T1000 (cell line): ENCODE measurements at regions not wholly inside any gene's neighbourhood (a gene's known extent, or its start where the extent isn't known, plus 50 kb on each side); places are given as distances from the start of the nearest gene placed in this dataset.
"Not testable (repeated sequence)": the region's sequence is repeated elsewhere in the genome, so short reads cannot be mapped to it uniquely, and the experiment has no call there.

Experiments
- DNase-seq: peaks from one replicate; lab custom pipeline; 2025; ENCODE audit warnings: mixed read lengths; lab: John Stamatoyannopoulos, UW

DNA sequence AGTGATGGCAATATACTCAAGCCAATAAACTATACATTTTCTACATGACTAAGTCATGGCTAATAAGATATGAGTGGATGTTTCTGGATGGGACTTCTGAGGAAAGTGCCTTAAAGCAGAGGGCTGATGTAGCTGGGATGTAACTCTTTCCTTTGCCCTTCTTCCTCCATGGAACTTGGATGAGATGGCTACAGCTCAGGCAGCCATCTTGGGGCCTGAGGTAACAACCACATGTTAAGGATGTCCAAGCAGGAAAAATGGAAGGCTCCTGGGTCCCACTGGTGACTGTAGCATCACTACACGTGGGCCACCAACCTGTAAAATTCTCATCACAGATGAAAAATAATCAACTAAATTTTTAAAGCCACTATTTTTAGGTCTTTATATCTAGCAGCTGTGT lies 54.4 kb upstream of the GRIP1 start:
- DNase-seq: no peak

DNA sequence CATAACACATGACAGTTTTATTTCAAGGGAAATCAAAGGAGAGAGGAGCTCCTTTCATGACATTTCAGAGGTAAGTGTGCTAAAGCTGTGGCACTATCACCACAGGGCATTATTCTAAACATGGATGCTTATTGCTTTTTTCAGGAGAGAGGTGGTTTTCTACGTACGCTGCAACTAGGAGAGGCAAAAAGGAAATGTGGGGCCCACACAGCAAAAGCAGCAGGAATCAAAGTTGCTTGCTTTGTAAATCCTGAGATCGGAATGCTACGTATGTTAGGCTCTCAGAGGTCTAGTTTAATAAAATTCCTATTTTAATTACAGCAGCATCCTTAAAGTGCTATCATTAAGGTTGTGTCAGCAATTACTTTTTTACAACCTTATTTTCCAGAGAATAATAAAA lies 55.0 kb upstream of the GRIP1 start:
- DNase-seq: no peak

- no peak for DNase-seq
Observed at GRCh38 chr12:66735275-66735674, 56.4 kb upstream of the GRIP1 start.

- no peak for DNase-seq
Observed at GRCh38 chr12:66736931-66737330, 58.1 kb upstream of the GRIP1 start.

GRCh38 chr12:66739266-66739665 lies 60.4 kb upstream of the GRIP1 start:
- no peak for DNase-seq

DNA sequence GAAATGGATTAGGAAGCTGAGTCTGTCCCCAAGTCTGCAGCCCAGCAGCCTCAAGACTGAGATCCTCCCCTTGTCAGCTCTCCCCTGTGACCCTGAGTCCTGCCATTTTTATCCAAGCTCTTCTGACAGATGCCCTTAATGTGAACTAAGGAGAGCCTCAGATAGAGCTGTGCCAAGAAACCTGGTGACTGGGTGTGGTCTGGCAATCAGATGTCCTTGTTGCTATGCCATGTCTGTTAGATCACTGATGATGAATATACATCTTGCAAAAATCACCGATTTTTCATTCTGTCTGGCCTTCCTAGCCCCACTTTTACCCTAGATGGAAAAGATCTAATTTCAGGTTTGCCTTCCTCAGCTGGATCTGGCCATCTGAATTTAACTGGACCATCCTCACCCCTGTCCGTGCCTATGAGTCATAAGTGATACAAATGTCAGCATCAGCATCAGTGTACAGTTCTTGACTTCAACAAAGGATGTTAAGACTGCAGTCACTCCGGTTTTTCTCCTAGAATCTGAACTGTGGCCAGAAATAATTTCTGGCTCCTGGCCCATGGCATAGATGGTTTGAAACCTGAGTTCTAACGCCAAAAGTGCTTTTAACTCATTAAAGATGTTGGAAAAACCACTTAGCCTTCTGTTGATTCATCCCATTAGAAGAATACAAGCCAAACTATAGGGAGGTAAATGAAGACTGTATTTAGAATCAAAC lies 61.2 kb upstream of the GRIP1 start:
- DNase-seq: no peak

DNA sequence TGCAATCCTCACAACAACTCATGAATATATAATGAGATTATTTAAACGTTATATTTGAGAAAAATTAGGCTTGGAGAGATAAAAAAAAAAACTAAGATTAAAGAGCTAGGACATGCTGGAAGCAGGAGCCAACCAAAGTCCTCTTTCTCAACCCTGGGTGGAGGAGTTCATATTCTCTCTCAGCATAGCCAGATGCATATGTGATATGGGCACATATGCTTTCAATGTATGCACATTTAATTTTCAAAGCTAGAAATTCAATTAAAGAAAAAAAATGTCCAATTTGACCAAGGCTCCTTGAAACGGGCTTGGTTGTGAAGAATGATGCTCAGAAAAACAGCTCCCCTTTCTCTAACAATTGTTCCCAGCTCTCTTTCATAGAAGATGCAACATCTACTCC lies 61.9 kb upstream of the GRIP1 start:
- no peak for DNase-seq

- no peak for DNase-seq
Observed at GRCh38 chr12:66741919-66742318, 63.0 kb upstream of the GRIP1 start.

GRCh38 chr12:66742508-66743367 lies 63.9 kb upstream of the GRIP1 start:
- no peak for DNase-seq

DNA sequence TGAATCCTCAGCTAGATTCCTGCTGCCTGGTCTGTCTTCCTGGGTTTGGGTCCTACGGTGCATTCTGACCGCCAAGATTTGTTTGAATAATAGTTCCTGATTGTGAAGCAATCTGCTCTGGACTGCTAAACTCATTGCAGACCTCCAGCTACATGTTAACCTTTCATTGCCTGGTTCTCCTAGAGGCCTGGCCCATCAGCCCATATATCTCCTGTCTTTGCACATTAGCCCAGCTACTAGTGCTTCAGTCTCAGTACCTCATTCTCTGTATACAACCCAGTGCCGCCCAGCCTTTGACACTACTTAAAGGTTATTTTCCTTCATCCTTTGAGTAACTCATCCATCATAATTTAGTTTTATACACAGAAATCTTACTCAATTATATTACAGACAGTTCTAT lies 65.6 kb upstream of the GRIP1 start:
- no peak for DNase-seq

- DNase-seq: no peak
Observed at GRCh38 chr12:66744956-66745383, 66.1 kb upstream of the GRIP1 start.

DNA sequence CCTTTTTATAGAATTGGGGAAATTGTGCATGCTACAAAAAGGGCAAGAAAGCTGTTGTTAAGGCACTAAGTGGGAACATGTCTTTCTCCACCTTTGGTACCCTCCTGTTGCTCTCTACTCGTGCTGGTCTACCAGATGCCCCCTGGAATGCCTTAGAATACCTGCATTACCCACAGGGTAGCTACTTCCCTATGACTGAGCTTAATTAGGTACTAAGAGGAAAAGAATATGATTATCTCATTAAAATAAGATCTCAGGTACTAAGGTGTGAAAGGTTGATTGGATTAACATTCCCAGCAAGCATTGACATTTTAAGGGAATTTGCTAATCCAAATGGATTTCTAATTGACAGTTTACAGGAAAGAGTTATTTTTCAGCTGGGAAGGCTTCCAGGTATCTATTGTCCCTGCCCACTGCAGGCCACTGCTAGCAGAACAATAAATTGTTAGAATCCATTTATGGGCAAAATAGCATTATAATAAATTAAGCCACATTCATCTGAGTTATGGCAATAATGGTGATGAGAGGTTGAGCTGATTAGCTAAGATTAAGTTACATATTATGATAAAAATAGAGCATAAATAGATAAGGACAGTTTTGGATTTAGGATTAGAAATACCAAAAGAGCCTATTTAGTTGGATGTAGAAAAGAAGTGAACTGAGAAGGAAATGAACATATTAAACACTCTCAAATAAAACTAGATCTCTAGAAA lies 67.8 kb upstream of the GRIP1 start:
- DNase-seq: no peak

GRCh38 chr12:66751432-66752113 lies 72.7 kb upstream of the GRIP1 start:
- no peak for DNase-seq

- DNase-seq: no peak
Observed at GRCh38 chr12:66753810-66754209, 74.9 kb upstream of the GRIP1 start.

DNA sequence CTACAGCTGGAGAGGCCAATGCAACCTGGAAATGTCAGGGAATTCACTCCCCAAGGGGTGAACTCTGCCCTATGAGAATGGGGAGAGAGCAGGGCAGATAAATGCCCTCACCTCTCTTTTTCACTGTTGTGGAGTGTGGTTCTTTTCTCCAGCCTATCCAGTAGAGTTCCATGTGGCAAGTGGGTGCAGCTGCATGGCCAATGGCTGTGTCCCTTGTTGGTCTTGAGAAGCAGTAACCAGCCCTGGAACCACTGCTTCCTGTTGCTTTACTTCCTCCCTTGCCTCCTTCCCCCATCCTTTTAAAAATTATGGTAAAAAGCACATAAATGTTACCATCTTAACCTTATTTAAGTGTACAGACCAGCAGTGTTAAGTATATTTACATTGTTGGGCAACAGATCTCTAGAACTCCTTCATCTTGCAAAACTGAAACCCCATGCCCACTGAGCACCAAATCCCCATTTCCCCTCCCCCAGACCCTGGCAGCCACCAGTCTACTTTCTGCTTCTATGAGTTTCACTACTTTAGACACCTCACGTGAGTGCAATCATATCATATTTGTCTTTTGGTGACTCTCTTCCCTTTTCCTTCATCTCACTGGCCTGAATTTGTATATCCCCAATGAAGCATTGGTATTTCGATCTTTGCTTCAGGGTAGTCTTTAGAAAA lies 77.0 kb upstream of the GRIP1 start:
- DNase-seq: no peak

GRCh38 chr12:66756631-66757030 lies 77.8 kb upstream of the GRIP1 start:
- no peak for DNase-seq

DNA sequence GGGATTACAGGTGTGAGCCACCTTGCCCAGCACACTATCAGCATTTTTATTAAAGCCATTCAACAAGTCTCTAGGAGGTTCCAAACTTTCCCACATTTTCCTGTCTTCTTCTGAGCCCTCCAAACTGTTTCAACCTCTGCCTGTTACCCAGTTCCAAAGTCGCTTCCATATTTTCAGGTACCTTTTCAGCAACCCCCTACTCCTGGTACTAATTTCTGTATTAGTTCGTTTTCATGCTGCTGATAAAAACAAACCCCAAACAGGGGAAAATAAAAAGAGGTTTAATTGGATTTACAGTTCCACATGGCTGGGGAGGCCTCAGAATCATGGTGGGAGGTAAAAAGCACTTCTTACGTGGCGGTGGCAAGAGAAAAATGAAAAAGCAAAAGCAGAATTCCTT lies 81.2 kb upstream of the GRIP1 start:
- DNase-seq: not testable (repeated sequence)

DNA sequence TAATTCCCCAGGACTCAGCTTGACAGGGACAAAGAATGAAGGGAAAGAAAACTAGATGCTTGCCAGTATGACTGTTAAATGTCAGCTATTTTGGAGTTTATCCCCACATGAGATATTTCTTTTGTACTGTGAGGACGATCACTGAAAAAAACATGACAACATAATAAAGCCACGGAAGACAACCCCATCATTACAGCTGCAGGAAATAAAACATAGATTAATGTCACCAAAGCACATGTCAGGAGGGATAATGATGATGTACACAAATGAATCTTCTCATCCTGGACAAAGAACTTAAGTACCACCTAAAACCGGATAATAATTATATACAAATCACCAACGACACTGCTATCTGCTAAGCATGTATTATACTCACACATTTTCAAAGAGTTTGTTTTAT lies 84.6 kb upstream of the GRIP1 start:
- no peak for DNase-seq

DNA sequence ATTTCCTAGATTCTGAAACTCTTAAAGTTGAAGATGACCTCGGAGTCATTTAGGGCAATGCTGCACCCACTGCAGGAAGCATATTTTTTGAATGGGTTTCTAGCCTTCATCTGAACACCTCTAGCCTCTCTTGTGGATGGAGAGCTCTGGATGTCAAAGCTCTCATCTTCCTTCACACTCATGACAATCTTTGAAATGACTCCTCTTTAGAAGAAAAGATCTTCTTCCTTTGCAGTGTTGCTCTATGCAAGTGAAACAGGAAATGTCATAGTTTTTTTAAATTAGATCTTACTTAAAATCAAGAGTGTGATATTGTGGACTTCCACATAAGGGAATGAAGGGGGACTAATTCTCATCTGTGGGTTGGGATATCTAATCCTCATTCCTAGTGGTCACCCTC lies 86.3 kb upstream of the GRIP1 start:
- DNase-seq: no peak

GRCh38 chr12:66767536-66767935 lies 88.7 kb upstream of the GRIP1 start:
- no peak for DNase-seq

DNA sequence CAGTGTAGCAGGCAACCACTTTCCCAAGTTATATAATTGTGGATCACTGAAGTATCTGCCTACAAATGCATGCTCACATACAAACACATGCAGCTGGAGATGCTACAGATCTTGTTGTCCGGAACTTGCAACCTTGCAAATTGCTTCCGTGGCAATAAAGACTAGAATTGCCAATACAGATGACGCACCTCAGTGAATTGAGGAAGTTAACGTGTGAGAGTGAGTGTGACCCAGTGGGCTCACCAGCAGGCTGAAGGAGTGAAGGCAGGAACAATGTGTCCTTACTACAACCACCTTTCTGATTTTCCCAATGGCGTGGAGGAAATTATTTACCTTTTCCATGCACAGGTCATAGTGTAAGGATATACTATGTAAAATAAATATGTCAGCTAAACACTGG lies 89.4 kb upstream of the GRIP1 start:
- DNase-seq: no peak

GRCh38 chr12:66774929-66775328 lies 96.1 kb upstream of the GRIP1 start:
- DNase-seq: no peak
